H7 (cell line): ENCODE measurements at regions not wholly inside any gene's neighbourhood (a gene's known extent, or its start where the extent isn't known, plus 50 kb on each side); places are given as distances from the start of the nearest gene placed in this dataset.

Experiments used
- DNase-seq: peaks from one replicate; pipeline ENCODE4 v3.0.0; 2012
- H3K27me3 ChIP-seq: 2 replicates; pipeline ENCODE4 v1.6.0; 2011; ENCODE audit warnings: mild to moderate bottlenecking, low read length; ENCODE audit not compliant: control insufficient read depth, insufficient read depth
- H3K36me3 ChIP-seq: replicated peaks from 2 replicates; pipeline ENCODE4 v1.5.1; 2011; ENCODE audit warnings: low read length; ENCODE audit not compliant: control insufficient read depth, insufficient read depth
- H3K4me3 ChIP-seq: 2 replicates; pipeline ENCODE4 v1.5.1; 2011; ENCODE audit warnings: low read depth, mild to moderate bottlenecking, control low read depth, low read length, moderate library complexity; ENCODE audit not compliant: insufficient read depth

GRCh38 chr11:112778091-112778876 is 182.9 kb upstream of the NCAM1 start:
- Histone ChIP-seq H3K4me3 (no peak overlapping the region), H3K36me3 (no peaks in the 10 kb centered on the region), H3K27me3 (no peaks in the 10 kb centered on the region)
- peak; percentile 40 for DNase-seq

GRCh38 chr11:112778877-112779266 is 182.3 kb upstream of the NCAM1 start:
- no peak overlapping the region for H3K4me3 ChIP-seq
- no peaks in the 10 kb centered on the region for H3K36me3 ChIP-seq
- DNase-seq: no peak
- H3K27me3 ChIP-seq: no peaks in the 10 kb centered on the region

- Histone ChIP-seq H3K36me3 (no peaks in the 10 kb centered on the region), H3K27me3 (no peaks in the 10 kb centered on the region), H3K4me3 (no peak overlapping the region)
- peak; percentile 31 for DNase-seq
Observed at GRCh38 chr11:112780351-112781087, 180.7 kb upstream of the NCAM1 start.

GRCh38 chr11:112783945-112784322 is 177.3 kb upstream of the NCAM1 start:
- Histone ChIP-seq H3K4me3 (no peak overlapping the region), H3K27me3 (no peaks in the 10 kb centered on the region), H3K36me3 (no peaks in the 10 kb centered on the region)
- no peak for DNase-seq

- H3K36me3 ChIP-seq: no peaks in the 10 kb centered on the region
- H3K4me3 ChIP-seq: no peak overlapping the region
- H3K27me3 ChIP-seq: no peaks in the 10 kb centered on the region
- peak; percentile 75 for DNase-seq
Observed at GRCh38 chr11:112784323-112785073, 176.7 kb upstream of the NCAM1 start.

- no peaks in the 10 kb centered on the region for H3K27me3 ChIP-seq
- H3K4me3 ChIP-seq: no peak overlapping the region
- no peaks in the 10 kb centered on the region for H3K36me3 ChIP-seq
- no peak for DNase-seq
Observed at GRCh38 chr11:112785149-112785548, 176.1 kb upstream of the NCAM1 start.

- no peaks in the 10 kb centered on the region for H3K36me3 ChIP-seq
- DNase-seq: no peak
- no peak overlapping the region for H3K4me3 ChIP-seq
- no peaks in the 10 kb centered on the region for H3K27me3 ChIP-seq
Observed at GRCh38 chr11:112785719-112786118, 175.5 kb upstream of the NCAM1 start.

- no peak overlapping the region for H3K4me3 ChIP-seq
- no peak for DNase-seq
- no peaks in the 10 kb centered on the region for H3K36me3 ChIP-seq
- no peaks in the 10 kb centered on the region for H3K27me3 ChIP-seq
Observed at GRCh38 chr11:112786196-112786595, 175.0 kb upstream of the NCAM1 start.

GRCh38 chr11:112786886-112787530 is 174.2 kb upstream of the NCAM1 start:
- Histone ChIP-seq H3K4me3 (no peak overlapping the region), H3K27me3 (no peaks in the 10 kb centered on the region), H3K36me3 (no peaks in the 10 kb centered on the region)
- DNase-seq: no peak

- DNase-seq: no peak
- no peak overlapping the region for H3K4me3 ChIP-seq
- no peaks in the 10 kb centered on the region for H3K27me3 ChIP-seq
- no peaks in the 10 kb centered on the region for H3K36me3 ChIP-seq
Observed at GRCh38 chr11:112789481-112789880, 171.7 kb upstream of the NCAM1 start.

GRCh38 chr11:112790286-112790685 is 170.9 kb upstream of the NCAM1 start:
- H3K4me3 ChIP-seq: no peak overlapping the region
- H3K36me3 ChIP-seq: no peaks in the 10 kb centered on the region
- H3K27me3 ChIP-seq: no peaks in the 10 kb centered on the region
- DNase-seq: no peak

- Histone ChIP-seq H3K36me3 (no peaks in the 10 kb centered on the region), H3K27me3 (no peaks in the 10 kb centered on the region), H3K4me3 (no peak overlapping the region)
- no peak for DNase-seq
Observed at GRCh38 chr11:112792070-112792469, 169.2 kb upstream of the NCAM1 start.

GRCh38 chr11:112793416-112793815 is 167.8 kb upstream of the NCAM1 start:
- H3K27me3 ChIP-seq: no peaks in the 10 kb centered on the region
- H3K4me3 ChIP-seq: no peak overlapping the region
- no peaks in the 10 kb centered on the region for H3K36me3 ChIP-seq
- no peak for DNase-seq

- Histone ChIP-seq H3K4me3 (no peak overlapping the region), H3K27me3 (no peaks in the 10 kb centered on the region), H3K36me3 (no peaks in the 10 kb centered on the region)
- DNase-seq: no peak
Observed at GRCh38 chr11:112794331-112794846, 166.8 kb upstream of the NCAM1 start.
